Panc1 (cell line): ENCODE measurements at regions not wholly inside any gene's neighbourhood (a gene's known extent, or its start where the extent isn't known, plus 50 kb on each side); places are given as distances from the start of the nearest gene placed in this dataset.

Experiments used
- ATAC-seq: fragments of 200-7000 bp; cut with Tn5 transposase; 2 replicates; pipeline ENCODE4 v1.9.1; 2020; ENCODE audit warnings: mild to moderate bottlenecking, moderate library complexity
- BruUV-seq: library from RNA; stranded (reverse); fragments of 400-500 nt; replicated peaks from 2 replicates; lab custom pipeline; 2021; lab: Mats Ljungman, UMichigan
- CTCF ChIA-PET: fragments of 300-600 bp; sonication (Branson Sonifier 250); formaldehyde crosslinking; loops from one replicate; lab custom pipeline; 2022; ENCODE audit warnings: antibody characterized with exemption; lab: Charles Lee
- POLR2A ChIA-PET: fragments of 300-600 bp; sonication (Branson Sonifier 250); formaldehyde crosslinking; loops from one replicate; lab custom pipeline; 2022; ENCODE audit warnings: antibody characterized with exemption; lab: Charles Lee
- DNase-seq: peaks from one replicate; pipeline ENCODE4 v3.0.0-alpha.2; 2010; ENCODE audit warnings: low read depth, low spot score
- H3K27ac ChIP-seq: 2 replicates; pipeline ENCODE4 v1.5.1; 2011; ENCODE audit warnings: mild to moderate bottlenecking, low read length, inconsistent platforms
- H3K27me3 ChIP-seq: fragments of 200-500 bp; sonication (Bioruptor generic); 2 replicates; pipeline ENCODE4 v1.6.0; 2014; ENCODE audit warnings: low read length, inconsistent platforms; ENCODE audit not compliant: control insufficient read depth, insufficient read depth
- H3K36me3 ChIP-seq: fragments of 200-500 bp; sonication (Bioruptor generic); 2 replicates; pipeline ENCODE4 v1.5.1; 2014; ENCODE audit warnings: inconsistent platforms, mild to moderate bottlenecking, low read length, moderate library complexity; ENCODE audit not compliant: control insufficient read depth, insufficient read depth
- H3K4me1 ChIP-seq: 2 replicates; pipeline ENCODE4 v1.5.1; 2011; ENCODE audit warnings: inconsistent platforms, mild to moderate bottlenecking, low read length, moderate library complexity; ENCODE audit not compliant: control insufficient read depth, insufficient read depth
- H3K4me3 ChIP-seq, 2 experiments: 2 replicates each; pipeline ENCODE4 v1.5.1; 2011 to 2012; ENCODE audit warnings: low read depth in 2 of 2, low read length in 2 of 2, mild to moderate bottlenecking in 2 of 2, inconsistent platforms in 1 of 2, moderate library complexity in 1 of 2
- H3K9me3 ChIP-seq: fragments of 200-500 bp; sonication (Bioruptor generic); 2 replicates; pipeline ENCODE4 v1.5.1; 2014; ENCODE audit warnings: low read depth, mild to moderate bottlenecking, inconsistent platforms, low read length, moderate library complexity; ENCODE audit not compliant: control insufficient read depth, insufficient read depth
- CTCF ChIP-seq: fragments of 450-650 bp; IDR thresholded peaks from 2 replicates; pipeline ENCODE4 v1.5.1; 2017; ENCODE audit warnings: mild to moderate bottlenecking
- POLR2AphosphoS5 ChIP-seq: IDR thresholded peaks from 2 replicates; pipeline ENCODE4 v1.6.1; 2012; ENCODE audit warnings: mild to moderate bottlenecking, low read depth, low read length, moderate library complexity
- REST ChIP-seq, 2 experiments: IDR thresholded peaks; 2 replicates each; pipeline ENCODE4 v1.6.1; 2011 to 2012; ENCODE audit warnings: low read depth in 2 of 2, control low read depth in 1 of 2, low read length in 1 of 2, mild to moderate bottlenecking in 1 of 2, moderate library complexity in 1 of 2; ENCODE audit not compliant: insufficient read depth in 1 of 2
- SIN3A ChIP-seq: IDR thresholded peaks from 2 replicates; pipeline ENCODE4 v1.6.1; 2012; ENCODE audit warnings: low read depth, mild to moderate bottlenecking, low read length, moderate library complexity, borderline replicate concordance; ENCODE audit not compliant: insufficient read depth
- TCF7L2 ChIP-seq: IDR thresholded peaks from 2 replicates; pipeline ENCODE4 v1.6.1; 2011; ENCODE audit warnings: mild to moderate bottlenecking, low read depth, low read length, inconsistent platforms
- in situ Hi-C: cut with HindIII; loops from 2 replicates; pipeline ENCODE4 v1.10.0; 2016; ENCODE audit warnings: low sequenced_read_pairs, low pct_unique_long_range_greater_than_20kb
- intact Hi-C: fragments of 100-400 bp; cut with micrococcal nuclease; formaldehyde crosslinking; loops from one replicate; pipeline ENCODE4 v1.10.0; 2022; ENCODE audit not compliant: unreplicated experiment

GRCh38 chr19:28972058-28972852, 240.7 kb downstream of the UQCRFS1 start:
- BruUV-seq, result no TSS peak
- DNase-seq, result no peak
- H3K4me3 ChIP-seq, result no peak overlapping the region
- no peak for TF ChIP-seq POLR2AphosphoS5
- TF ChIP-seq SIN3A, result no peak
- no peak for TF ChIP-seq CTCF
- no peak for TF ChIP-seq TCF7L2
- TF ChIP-seq REST (IDR thresholded peaks at IDR 0.05; ENCODE audit: insufficient read depth in 1 of 2, low read depth in 2 of 2, low read length in 1 of 2), result no peak
- no peaks in the 10 kb centered on the region for H3K27me3 ChIP-seq
- intact Hi-C loops (no loop called here), in situ Hi-C loops (no loop called here)
- no peaks in the 10 kb centered on the region for H3K9me3 ChIP-seq
- no peaks in the 10 kb centered on the region for H3K4me1 ChIP-seq
- CTCF ChIA-PET, result no interaction called here
- H3K27ac ChIP-seq, result no peak overlapping the region
- POLR2A ChIA-PET, result no interaction called here
- H3K36me3 ChIP-seq, result no peaks in the 10 kb centered on the region
- ATAC-seq, result no peak

- Histone ChIP-seq H3K4me3 (no peak overlapping the region), H3K36me3 (no peaks in the 10 kb centered on the region), H3K27me3 (no peaks in the 10 kb centered on the region), H3K27ac (no peak overlapping the region), H3K4me1 (no peaks in the 10 kb centered on the region), H3K9me3 (no peaks in the 10 kb centered on the region)
- POLR2A ChIA-PET, result no interaction called here
- no peak for TF ChIP-seq SIN3A
- no peak for TF ChIP-seq TCF7L2
- no peak for TF ChIP-seq POLR2AphosphoS5
- TF ChIP-seq CTCF, result no peak
- TF ChIP-seq REST (IDR thresholded peaks at IDR 0.05; ENCODE audit: insufficient read depth in 1 of 2, low read depth in 2 of 2, low read length in 1 of 2), result no peak
- no peak for ATAC-seq
- CTCF ChIA-PET, result no interaction called here
- no peak for DNase-seq
- no TSS peak for BruUV-seq
- intact Hi-C loops (no loop called here), in situ Hi-C loops (no loop called here)
These were observed 241.4 kb downstream of the UQCRFS1 start for GRCh38 chr19:28971513-28971912.
